ENCODE measurements at regions not wholly inside any gene's neighbourhood (a gene's known extent, or its start where the extent isn't known, plus 50 kb on each side); places are given as distances from the start of the nearest gene placed in this dataset.

DNA sequence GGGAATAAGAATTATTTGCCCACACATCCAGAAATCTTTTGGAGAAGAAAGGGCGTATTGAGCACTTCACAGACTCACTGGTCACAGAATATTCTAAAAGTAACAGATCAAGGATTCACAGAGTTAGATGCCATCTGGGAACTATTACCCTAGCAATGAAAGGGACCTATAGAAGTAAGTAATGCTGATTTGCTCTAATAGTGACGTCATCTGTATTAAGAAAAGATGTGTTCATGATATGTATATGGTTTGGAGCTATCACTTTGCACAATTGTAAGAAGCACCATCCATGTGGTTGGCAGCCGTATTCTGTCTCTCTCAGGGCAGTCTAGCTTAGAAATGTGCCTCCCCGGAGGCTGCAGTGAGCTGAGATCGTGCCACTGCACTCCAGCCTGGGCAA, 52.8 kb upstream of the SV2C start:
- no peak for DNase-seq (ENCODE audit: low spot score)
- in situ Hi-C loops (cut with MboI; ENCODE audit: low sequenced_read_pairs, unreplicated experiment) = no loop called here
- TF ChIP-seq, protein P1, sequence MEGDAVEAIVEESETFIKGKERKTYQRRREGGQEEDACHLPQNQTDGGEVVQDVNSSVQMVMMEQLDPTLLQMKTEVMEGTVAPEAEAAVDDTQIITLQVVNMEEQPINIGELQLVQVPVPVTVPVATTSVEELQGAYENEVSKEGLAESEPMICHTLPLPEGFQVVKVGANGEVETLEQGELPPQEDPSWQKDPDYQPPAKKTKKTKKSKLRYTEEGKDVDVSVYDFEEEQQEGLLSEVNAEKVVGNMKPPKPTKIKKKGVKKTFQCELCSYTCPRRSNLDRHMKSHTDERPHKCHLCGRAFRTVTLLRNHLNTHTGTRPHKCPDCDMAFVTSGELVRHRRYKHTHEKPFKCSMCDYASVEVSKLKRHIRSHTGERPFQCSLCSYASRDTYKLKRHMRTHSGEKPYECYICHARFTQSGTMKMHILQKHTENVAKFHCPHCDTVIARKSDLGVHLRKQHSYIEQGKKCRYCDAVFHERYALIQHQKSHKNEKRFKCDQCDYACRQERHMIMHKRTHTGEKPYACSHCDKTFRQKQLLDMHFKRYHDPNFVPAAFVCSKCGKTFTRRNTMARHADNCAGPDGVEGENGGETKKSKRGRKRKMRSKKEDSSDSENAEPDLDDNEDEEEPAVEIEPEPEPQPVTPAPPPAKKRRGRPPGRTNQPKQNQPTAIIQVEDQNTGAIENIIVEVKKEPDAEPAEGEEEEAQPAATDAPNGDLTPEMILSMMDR (IDR thresholded peaks at IDR 0.05; ENCODE audit: borderline replicate concordance, control extremely low read depth, extremely low read depth, insufficient read depth, missing control alignments) = no peak

DNA sequence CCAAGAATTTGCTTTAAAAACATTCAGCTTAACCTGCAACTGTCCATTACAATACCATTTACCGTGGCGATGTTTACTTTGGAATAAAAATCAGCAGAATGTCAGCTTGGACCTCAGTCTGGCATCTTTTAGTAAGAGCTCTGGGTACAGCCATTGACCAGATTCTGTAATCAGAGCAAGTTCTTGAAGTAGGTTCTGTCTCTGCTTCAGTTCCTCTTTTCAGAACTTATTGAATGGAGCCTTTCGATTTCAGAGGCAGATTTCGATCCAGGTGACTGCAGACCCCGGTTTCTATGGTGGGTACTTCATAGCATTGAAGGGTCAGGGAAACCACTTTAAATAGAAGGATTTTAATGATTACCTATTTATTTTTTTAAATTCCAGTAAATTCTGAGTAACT, 53.4 kb upstream of the SV2C start:
- in situ Hi-C loops (cut with MboI; ENCODE audit: low sequenced_read_pairs, unreplicated experiment) = no loop called here
- no peak for DNase-seq (ENCODE audit: low spot score)
- TF ChIP-seq, protein P1 (IDR thresholded peaks at IDR 0.05; ENCODE audit: borderline replicate concordance, control extremely low read depth, extremely low read depth, insufficient read depth, missing control alignments) = no peak

DNA sequence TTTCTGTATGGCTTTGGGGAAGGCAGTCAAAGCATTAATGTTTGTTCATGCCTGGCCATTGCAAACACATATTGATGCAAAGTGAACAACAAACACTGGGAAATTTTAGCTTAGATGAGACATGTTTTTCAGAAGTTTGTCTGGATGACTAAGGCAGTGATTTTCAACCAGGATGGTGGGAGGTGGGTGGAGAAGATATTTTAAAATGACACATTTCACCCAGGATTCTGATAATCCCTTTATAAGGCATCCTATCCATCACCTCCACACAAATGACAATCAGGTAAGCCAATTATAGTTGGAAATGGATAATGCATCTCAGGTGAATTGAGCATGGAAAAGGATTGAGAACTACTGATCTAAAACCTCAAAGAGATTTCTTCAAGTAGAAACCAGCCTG, 57.4 kb upstream of the SV2C start:
- in situ Hi-C loops (cut with MboI; ENCODE audit: low sequenced_read_pairs, unreplicated experiment) = no loop called here
- no peak for DNase-seq (ENCODE audit: low spot score)
- TF ChIP-seq, protein P1 (IDR thresholded peaks at IDR 0.05; ENCODE audit: borderline replicate concordance, control extremely low read depth, extremely low read depth, insufficient read depth, missing control alignments) = no peak

DNA sequence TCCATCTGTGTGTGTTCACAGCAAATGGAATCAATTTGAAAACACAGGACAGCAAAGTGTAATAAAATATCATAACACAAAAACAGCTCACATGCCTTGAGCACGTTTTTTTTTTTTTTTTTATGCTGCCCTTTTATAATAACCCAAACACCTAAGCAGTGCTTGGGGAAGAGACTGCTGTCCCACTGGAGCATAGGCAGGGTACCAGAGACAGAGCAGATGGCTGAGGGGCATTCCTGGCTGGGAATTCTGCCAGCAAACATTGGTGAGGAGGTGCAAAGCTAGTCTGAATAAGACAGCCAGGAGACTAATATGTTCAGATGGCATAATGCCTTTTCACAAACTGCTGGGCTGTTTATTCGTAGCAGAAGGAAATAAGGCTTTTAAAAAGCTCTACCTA, 58.1 kb upstream of the SV2C start:
- in situ Hi-C loops (cut with MboI; ENCODE audit: low sequenced_read_pairs, unreplicated experiment) = no loop called here

DNA sequence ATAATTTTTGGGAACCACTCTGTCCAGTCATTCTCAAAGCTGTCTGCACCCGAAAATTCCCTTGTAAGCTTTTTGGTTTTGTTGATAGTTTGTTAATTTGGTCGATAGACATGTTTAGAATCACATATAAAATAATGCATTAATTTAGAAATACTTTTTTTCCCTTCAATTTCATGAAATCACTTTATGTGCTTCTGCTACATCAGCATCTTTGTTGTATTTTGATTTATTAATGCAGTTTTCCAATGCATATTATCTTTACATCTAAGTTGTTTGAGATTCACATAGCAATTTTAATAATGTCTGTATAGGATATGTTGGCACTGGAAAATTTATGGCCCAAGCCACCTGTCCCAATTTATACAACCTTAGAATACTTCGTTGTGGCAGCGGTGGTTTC, 60.6 kb upstream of the SV2C start:
- in situ Hi-C loops (cut with MboI; ENCODE audit: low sequenced_read_pairs, unreplicated experiment) = no loop called here
- DNase-seq (ENCODE audit: low spot score) = no peak
- TF ChIP-seq, protein P1 (IDR thresholded peaks at IDR 0.05; ENCODE audit: borderline replicate concordance, control extremely low read depth, extremely low read depth, insufficient read depth, missing control alignments) = no peak

More for the DNA sequence above, 58.1 kb upstream of the SV2C start:
- TF ChIP-seq, protein P1 (IDR thresholded peaks at IDR 0.05; ENCODE audit: borderline replicate concordance, control extremely low read depth, extremely low read depth, insufficient read depth, missing control alignments) = no peak
- DNase-seq (ENCODE audit: low spot score) = no peak

DNA sequence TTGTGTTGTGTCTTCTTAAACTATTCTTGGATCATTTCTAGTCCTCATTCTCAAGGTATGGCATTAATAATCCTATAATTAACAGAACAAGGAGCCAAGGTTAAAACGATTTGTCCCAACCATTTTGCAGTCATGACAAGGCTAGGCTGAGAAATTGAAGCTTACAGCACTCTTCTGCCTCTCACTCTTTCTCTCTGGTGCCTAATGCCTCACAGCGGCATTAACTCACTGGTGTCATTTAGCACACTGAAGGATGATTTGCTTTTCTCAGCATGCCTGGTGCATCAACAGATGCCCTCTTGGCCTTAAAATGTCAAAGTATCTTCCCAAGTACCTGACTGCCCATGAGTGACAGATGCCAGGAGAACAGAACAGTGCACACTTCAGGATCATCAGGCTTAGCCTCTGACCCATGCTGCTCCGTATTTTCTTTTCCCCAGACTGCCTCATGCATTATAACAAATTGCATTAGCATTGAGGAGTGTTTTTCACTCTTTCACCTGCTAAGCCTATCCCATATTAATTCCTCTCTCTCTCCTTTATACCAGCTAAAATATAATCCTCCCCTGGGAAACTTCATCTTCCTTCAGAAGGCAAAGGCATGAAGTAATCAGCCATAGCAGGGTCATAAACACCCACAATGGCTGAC, 61.1 kb upstream of the SV2C start:
- TF ChIP-seq, protein P1 (IDR thresholded peaks at IDR 0.05; ENCODE audit: borderline replicate concordance, control extremely low read depth, extremely low read depth, insufficient read depth, missing control alignments) = no peak
- DNase-seq (ENCODE audit: low spot score) = no peak
- in situ Hi-C loops (cut with MboI; ENCODE audit: low sequenced_read_pairs, unreplicated experiment) = no loop called here
